NB4 (cell line): ENCODE measurements at regions not wholly inside any gene's neighbourhood (a gene's known extent, or its start where the extent isn't known, plus 50 kb on each side); places are given as distances from the start of the nearest gene placed in this dataset.

Experiments used
- MYC ChIP-seq: IDR thresholded peaks from 2 replicates; pipeline ENCODE4 v1.6.1; 2011; ENCODE audit warnings: low read depth, low read length
- POLR2A ChIP-seq: IDR thresholded peaks from 2 replicates; pipeline ENCODE4 v1.6.1; 2011; ENCODE audit warnings: mild to moderate bottlenecking; ENCODE audit not compliant: insufficient read length; ENCODE audit errors: extremely low read depth
- TF ChIP-seq, protein P1 (sequence below): IDR thresholded peaks from one replicate; pipeline ENCODE4 v1.5.1; 2012; ENCODE audit warnings: low read depth, low read length
- TF ChIP-seq, protein P2 (sequence below): IDR thresholded peaks from 2 replicates; pipeline ENCODE4 v1.6.1; 2011; ENCODE audit warnings: low read depth, low read length

DNA sequence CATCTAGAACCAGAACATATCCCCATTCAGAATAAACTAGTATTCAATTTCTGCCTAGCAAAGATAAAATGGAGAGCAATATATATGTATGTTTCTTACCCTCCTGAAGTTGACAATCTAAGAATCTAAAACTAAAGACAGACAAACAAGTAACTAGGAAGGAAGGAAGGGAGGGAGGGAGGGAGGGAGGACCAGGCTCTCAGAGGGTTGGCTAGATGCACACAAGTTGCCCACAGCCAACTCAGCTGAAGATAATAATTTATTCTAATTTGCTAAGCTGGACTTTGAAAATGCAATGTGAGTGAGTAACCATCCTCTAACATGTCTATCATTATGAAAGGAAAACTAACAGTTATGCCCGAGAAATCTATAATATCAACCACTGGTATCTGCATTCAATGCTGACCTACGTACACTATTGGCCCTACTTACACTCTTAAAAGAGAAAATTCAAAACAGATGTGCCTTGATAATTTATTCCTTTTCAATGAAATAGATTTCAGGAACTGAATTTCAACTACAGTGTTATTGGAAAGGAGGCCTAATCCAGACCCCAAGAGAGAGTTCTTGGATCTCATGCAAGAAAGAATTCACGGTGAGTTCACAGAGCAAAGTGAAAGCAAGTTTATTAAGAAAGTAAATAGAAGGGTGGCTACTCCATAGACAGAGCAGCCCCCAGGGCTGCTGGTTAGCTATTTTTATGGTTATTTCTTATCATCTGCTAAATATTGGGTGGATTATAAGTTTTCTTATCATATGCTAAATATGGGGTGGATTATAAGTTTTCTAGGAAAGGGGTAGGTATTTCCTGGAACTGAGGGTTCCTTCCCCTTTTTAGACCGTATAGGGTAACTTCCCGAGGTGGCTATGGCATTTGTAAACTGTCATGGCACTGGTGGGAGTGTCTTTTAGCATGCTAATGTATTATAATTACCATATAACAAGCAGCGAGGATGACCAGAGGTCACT, 288.5 kb upstream of the SLC39A10 start:
- TF ChIP-seq, protein P1, sequence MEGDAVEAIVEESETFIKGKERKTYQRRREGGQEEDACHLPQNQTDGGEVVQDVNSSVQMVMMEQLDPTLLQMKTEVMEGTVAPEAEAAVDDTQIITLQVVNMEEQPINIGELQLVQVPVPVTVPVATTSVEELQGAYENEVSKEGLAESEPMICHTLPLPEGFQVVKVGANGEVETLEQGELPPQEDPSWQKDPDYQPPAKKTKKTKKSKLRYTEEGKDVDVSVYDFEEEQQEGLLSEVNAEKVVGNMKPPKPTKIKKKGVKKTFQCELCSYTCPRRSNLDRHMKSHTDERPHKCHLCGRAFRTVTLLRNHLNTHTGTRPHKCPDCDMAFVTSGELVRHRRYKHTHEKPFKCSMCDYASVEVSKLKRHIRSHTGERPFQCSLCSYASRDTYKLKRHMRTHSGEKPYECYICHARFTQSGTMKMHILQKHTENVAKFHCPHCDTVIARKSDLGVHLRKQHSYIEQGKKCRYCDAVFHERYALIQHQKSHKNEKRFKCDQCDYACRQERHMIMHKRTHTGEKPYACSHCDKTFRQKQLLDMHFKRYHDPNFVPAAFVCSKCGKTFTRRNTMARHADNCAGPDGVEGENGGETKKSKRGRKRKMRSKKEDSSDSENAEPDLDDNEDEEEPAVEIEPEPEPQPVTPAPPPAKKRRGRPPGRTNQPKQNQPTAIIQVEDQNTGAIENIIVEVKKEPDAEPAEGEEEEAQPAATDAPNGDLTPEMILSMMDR = no peak
- TF ChIP-seq POLR2A (no peak), MYC (no peak)
- TF ChIP-seq, protein P2, sequence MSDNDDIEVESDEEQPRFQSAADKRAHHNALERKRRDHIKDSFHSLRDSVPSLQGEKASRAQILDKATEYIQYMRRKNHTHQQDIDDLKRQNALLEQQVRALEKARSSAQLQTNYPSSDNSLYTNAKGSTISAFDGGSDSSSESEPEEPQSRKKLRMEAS = no peak
